ENCODE measurements at regions not wholly inside any gene's neighbourhood (a gene's known extent, or its start where the extent isn't known, plus 50 kb on each side); places are given as distances from the start of the nearest gene placed in this dataset.

DNA sequence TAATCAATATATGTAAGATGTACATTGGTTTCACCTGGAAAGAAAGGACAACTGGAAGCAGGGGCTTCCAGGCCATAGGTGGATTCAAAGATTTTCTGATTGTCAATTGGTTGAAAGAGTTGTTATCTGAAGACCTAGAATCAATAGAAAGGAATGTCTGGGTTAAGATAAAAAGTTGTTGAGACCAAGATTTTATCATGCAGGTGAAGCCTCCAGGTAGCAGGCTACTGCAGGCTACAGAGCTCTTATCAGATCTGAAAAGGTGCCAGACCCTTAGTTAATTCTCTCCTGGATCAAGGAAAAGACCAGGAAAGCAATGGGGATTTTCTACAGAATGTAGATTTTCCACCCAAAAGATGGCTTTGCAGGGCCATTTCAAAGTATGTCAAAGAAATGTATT, 487.2 kb downstream of the BTBD3 start:
- H3K4me3 ChIP-seq (ENCODE audit: low read depth, low read length): no peak overlapping the region
- no peak for DNase-seq (ENCODE audit: low read depth)
- TF ChIP-seq, protein P1, sequence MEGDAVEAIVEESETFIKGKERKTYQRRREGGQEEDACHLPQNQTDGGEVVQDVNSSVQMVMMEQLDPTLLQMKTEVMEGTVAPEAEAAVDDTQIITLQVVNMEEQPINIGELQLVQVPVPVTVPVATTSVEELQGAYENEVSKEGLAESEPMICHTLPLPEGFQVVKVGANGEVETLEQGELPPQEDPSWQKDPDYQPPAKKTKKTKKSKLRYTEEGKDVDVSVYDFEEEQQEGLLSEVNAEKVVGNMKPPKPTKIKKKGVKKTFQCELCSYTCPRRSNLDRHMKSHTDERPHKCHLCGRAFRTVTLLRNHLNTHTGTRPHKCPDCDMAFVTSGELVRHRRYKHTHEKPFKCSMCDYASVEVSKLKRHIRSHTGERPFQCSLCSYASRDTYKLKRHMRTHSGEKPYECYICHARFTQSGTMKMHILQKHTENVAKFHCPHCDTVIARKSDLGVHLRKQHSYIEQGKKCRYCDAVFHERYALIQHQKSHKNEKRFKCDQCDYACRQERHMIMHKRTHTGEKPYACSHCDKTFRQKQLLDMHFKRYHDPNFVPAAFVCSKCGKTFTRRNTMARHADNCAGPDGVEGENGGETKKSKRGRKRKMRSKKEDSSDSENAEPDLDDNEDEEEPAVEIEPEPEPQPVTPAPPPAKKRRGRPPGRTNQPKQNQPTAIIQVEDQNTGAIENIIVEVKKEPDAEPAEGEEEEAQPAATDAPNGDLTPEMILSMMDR (IDR thresholded peaks at IDR 0.05; ENCODE audit: insufficient read depth, low read depth, low read length, missing control alignments): no peak

DNA sequence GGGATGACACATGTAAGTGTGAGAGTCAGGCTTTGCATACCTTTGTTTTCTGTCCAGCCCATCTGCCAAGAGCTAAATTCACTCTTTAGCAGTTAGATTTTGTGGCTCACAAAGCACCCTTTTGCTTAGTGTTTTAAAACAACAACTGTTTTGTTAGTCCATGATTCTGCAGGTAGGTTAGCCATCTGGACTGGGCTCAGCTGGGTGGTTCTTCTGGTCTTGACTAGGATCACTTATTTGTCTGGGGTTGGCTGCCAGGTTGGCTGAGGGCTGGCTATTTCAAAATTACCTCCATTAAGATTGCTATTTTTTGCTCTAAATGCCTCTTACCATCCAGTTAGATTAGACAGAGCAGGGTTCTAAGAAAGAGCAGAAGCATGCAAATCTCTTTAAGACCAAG, 489.3 kb downstream of the BTBD3 start:
- no peak for DNase-seq (ENCODE audit: low read depth)
- H3K4me3 ChIP-seq (ENCODE audit: low read depth, low read length): no peak overlapping the region
- TF ChIP-seq, protein P1 (IDR thresholded peaks at IDR 0.05; ENCODE audit: insufficient read depth, low read depth, low read length, missing control alignments): no peak

DNA sequence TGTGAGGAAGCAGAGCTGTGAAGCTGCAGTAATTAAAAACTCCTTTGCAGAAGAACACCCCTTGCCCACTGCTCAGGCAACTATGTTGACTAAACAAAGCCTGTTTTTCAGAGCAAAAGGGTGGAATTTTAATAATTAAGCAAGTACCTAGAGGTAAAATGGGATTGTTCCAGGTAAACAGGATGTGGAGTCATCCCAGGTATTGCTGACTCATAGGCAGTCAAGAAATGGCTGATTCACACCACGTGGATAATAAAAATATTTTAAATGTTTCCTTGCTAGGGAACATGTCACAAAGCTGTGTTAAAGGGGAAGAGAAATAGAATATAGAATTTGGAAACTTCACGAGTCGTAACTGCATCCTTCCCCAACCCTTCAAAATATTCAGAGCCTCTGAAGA, 491.8 kb downstream of the BTBD3 start:
- TF ChIP-seq, protein P1 (IDR thresholded peaks at IDR 0.05; ENCODE audit: insufficient read depth, low read depth, low read length, missing control alignments): no peak
- DNase-seq (ENCODE audit: low read depth): no peak
- H3K4me3 ChIP-seq (ENCODE audit: low read depth, low read length): no peak overlapping the region

DNA sequence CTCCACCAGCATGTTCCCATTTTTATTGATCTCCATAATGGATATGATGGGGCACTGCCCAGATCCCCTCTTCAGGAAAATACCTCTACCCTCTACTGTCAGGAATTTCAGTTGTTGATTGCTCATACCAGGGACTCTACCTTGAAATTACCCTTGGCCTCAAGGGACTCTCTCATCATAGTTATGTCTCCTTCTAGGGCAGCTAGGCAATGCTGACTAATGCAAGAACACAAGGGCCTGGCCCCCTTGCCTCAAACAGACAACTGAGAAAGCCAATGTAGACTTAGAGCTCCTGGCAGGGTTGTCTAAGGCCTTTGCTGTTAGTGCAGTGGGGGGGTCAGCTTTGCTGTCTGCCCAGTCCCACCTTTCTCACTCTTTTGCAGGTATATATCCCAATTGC, 493.1 kb downstream of the BTBD3 start:
- no peak for DNase-seq (ENCODE audit: low read depth)
- TF ChIP-seq, protein P1 (IDR thresholded peaks at IDR 0.05; ENCODE audit: insufficient read depth, low read depth, low read length, missing control alignments): no peak
- no peak overlapping the region for H3K4me3 ChIP-seq (ENCODE audit: low read depth, low read length)

DNA sequence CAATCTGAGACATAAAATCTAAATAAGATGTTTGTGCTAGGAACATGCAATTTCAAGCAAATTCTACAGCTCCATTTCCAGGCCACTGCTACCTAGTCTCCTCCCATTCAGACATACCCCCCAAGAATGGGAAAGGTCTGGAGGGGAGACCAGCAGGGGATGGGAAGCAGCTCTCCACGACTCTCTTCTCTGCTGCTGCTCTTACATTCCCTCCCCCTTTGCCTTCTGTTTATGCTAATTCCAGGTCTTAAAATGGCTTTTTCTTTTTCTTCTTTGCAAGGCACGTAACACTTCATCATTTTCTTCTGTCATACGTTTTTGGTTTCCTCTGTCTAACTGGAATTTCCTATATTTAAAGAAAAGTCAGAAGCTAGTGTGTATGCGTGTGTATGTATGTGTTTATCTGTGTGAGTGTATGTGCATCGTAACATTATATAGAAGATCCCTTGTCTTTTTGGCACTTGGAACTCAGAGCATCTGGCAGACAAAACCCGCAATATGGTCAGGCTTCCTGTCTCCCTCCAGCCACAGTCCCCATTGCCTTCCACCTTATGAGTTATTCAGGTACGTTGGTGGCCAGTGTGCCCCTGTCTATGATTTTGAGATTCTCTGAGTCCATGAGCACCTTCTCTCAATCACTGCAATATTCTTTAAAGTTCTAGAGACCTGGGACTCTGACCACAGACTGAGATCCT, 493.7 kb downstream of the BTBD3 start:
- H3K4me3 ChIP-seq (ENCODE audit: low read depth, low read length): no peak overlapping the region
- TF ChIP-seq, protein P1 (IDR thresholded peaks at IDR 0.05; ENCODE audit: insufficient read depth, low read depth, low read length, missing control alignments): no peak
- DNase-seq (ENCODE audit: low read depth): no peak

DNA sequence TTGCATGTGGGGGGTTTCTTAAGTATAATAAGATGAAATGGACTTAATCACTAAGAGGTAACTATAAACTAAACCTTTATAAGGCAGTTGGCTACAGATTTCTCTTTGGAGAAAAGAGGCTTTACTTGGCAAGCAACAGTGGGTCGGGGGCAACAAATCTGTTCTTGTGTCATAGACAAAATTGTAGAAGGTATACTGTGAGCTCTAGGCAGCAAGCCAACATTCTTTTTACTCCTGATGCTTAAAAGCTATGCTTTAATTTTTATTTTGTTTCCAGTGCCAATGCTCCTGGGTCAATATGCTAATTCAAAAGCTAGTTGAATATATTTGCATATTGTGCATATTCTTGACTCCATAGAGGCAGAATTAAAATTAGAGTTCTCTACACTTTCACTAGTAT, 495.4 kb downstream of the BTBD3 start:
- no peak overlapping the region for H3K4me3 ChIP-seq (ENCODE audit: low read depth, low read length)
- TF ChIP-seq, protein P1 (IDR thresholded peaks at IDR 0.05; ENCODE audit: insufficient read depth, low read depth, low read length, missing control alignments): no peak

More for the DNA sequence above, 495.4 kb downstream of the BTBD3 start:
- no peak for DNase-seq (ENCODE audit: low read depth)
